ENCODE measurements at regions not wholly inside any gene's neighbourhood (a gene's known extent, or its start where the extent isn't known, plus 50 kb on each side); places are given as distances from the start of the nearest gene placed in this dataset.

- TF ChIP-seq CTCF (IDR thresholded peaks at IDR 0.05) (no peak), POLR2AphosphoS5 (IDR thresholded peaks at IDR 0.05; ENCODE audit: low read depth, low read length) (no peak)
Observed at GRCh38 chr21:28167366-28167765, 825.3 kb downstream of the LTN1 start.
